SK-N-MC (cell line): ENCODE measurements at regions not wholly inside any gene's neighbourhood (a gene's known extent, or its start where the extent isn't known, plus 50 kb on each side); places are given as distances from the start of the nearest gene placed in this dataset.

Source experiments
- EZH2 ChIP-seq: fragments of 200-600 bp; sonication (generic); IDR thresholded peaks from one replicate; pipeline ENCODE4 v1.6.1; 2017; ENCODE audit warnings: antibody characterized with exemption
- POLR2AphosphoS5 ChIP-seq: IDR thresholded peaks from 2 replicates; pipeline ENCODE4 v1.6.1; 2012; ENCODE audit warnings: mild to moderate bottlenecking, low read depth, low read length, borderline replicate concordance

GRCh38 chr9:120109242-120109641 is 470.7 kb downstream of the CDK5RAP2 start:
- no peak for TF ChIP-seq POLR2AphosphoS5
- TF ChIP-seq EZH2, result no peak
